ENCODE measurements at regions not wholly inside any gene's neighbourhood (a gene's known extent, or its start where the extent isn't known, plus 50 kb on each side); places are given as distances from the start of the nearest gene placed in this dataset.
"Not testable (repeated sequence)": the region's sequence is repeated elsewhere in the genome, so short reads cannot be mapped to it uniquely, and the experiment has no call there.

DNA sequence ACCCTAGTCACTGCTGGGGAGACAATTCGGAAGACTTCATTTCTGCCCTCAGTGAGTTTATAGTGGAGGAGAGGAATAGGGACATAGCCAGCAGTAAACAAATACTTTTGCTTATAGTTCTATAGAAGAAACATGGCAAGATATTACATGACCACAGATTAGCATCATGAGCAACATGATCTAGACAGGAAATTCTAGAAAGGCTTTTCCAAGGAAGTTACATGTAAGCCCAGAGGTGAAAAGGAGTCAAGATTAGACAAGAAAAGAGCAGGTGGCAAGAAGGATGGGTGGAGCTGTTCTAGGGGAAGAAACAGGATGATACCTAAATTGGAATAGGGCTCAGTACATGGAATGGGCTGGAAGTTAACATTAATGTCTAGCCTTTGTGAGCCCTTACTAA lies 82.8 kb upstream of the MYO10 start:
- H3K4me3 Mint-ChIP-seq: no peak overlapping the region

DNA sequence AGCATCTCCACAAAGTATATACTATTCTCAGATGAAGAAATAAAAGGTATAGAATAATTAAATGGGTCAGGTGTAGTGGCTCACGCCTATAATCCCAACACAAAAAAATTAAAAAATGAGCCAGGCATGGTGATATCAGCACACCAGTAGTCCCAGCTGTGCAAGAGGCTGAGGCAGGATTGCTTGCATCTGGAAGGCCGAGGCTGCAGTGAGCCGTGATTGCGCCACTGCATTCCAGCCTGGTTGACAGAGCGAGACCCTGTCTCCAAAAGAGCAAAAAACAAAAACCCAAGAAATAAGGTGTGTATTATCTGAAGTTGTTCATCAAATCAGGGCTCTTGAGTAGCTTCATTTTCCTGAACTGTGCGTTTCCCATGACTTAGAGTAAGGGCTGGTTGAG lies 83.2 kb upstream of the MYO10 start:
- Mint-ChIP-seq H3K27me3 (ENCODE audit: low read depth) (no peaks in the 10 kb centered on the region), H3K27ac (no peak overlapping the region), H3K9me3 (no peaks in the 10 kb centered on the region), H3K4me3 (no peak overlapping the region), H3K4me1 (ENCODE audit: low read depth) (no peaks in the 10 kb centered on the region), H3K36me3 (ENCODE audit: low read depth) (no peaks in the 10 kb centered on the region)
- DNase-seq: no peak
- intact Hi-C loops (cut with micrococcal nuclease): no loop called here
- CTCF ChIA-PET: interaction anchor here (0.6 kb wide), 1 partner anchor 1443 kb away, joined by 6 read pairs; no protein-coding TSS in a partner anchor

More for the DNA sequence above, 82.8 kb upstream of the MYO10 start:
- intact Hi-C loops (cut with micrococcal nuclease): no loop called here
- no peaks in the 10 kb centered on the region for H3K27me3 Mint-ChIP-seq (ENCODE audit: low read depth)
- DNase-seq: no peak
- no peak overlapping the region for H3K27ac Mint-ChIP-seq
- CTCF ChIA-PET: interaction anchor here (0.6 kb wide), 1 partner anchor 1443 kb away, joined by 6 read pairs; no protein-coding TSS in a partner anchor
- no peaks in the 10 kb centered on the region for H3K9me3 Mint-ChIP-seq
- H3K36me3 Mint-ChIP-seq (ENCODE audit: low read depth): no peaks in the 10 kb centered on the region
- H3K4me1 Mint-ChIP-seq (ENCODE audit: low read depth): no peaks in the 10 kb centered on the region

DNA sequence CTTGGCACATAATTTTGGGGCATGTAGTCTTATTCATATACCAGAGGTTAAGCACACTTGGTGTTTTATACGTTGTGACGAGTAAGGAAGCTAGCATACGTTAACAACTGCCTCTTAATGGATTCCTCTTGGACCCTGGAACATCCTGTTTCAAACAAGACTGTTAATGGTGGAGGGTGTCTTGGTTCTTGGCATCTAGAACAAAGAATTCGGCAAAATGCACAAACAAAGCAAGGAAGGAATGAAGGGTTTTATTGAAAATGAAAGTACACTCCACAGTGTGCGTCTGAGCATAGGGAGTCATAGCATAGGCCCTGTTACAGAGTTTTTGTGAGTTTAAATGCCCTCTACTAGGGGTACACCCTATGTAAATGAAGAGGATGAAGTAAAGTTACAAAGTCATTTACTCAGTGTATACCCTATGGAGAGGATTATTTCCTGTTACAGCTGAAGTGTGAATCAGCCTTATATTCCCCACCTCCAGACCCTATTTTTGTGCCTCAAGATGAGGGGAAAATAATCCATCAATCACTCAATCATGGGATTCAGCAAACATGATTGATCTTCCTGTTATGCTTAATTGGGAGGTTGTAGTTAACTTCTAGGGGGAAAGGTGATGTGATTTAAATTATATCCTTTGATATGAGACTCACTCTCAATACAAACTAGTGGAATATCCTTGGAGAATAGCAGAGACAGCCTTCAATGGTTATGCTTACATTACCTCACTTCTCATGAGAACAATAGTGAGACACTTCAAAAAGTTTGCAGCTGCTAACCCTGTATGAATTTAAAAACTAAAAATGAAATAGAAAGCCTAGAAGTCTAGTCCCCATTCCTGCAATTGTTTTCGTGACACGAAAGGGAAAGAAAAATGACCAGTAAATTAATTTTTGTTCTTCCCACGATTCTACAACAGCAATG lies 84.9 kb upstream of the MYO10 start:
- CTCF ChIA-PET: no interaction called here
- DNase-seq: no peak
- intact Hi-C loops (cut with micrococcal nuclease): no loop called here
- H3K36me3 Mint-ChIP-seq (ENCODE audit: low read depth): no peaks in the 10 kb centered on the region
- no peaks in the 10 kb centered on the region for H3K4me1 Mint-ChIP-seq (ENCODE audit: low read depth)
- H3K9me3 Mint-ChIP-seq: no peaks in the 10 kb centered on the region
- H3K27ac Mint-ChIP-seq: no peak overlapping the region
- H3K4me3 Mint-ChIP-seq: no peak overlapping the region
- no peaks in the 10 kb centered on the region for H3K27me3 Mint-ChIP-seq (ENCODE audit: low read depth)

DNA sequence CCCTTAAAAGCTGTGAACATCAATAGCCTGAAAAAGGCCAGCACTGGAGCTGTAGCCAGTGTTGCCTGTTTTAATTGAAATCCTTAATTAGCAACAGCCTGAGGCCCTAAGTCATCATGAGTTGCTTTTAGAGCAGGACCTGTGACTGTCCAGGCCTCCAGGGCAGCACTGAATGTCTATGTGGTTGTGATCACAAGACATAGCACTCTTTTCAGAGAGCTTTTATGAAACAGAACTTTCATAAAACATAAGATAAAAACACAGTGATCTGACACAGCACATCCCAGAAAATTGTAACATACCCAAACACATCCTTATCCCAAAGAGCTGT lies 85.5 kb upstream of the MYO10 start:
- DNase-seq: no peak
- CTCF ChIA-PET: no interaction called here
- Mint-ChIP-seq H3K27me3 (ENCODE audit: low read depth) (no peaks in the 10 kb centered on the region), H3K4me3 (no peak overlapping the region), H3K36me3 (ENCODE audit: low read depth) (no peaks in the 10 kb centered on the region), H3K4me1 (ENCODE audit: low read depth) (no peaks in the 10 kb centered on the region), H3K9me3 (no peaks in the 10 kb centered on the region), H3K27ac (no peak overlapping the region)
- intact Hi-C loops (cut with micrococcal nuclease): no loop called here

DNA sequence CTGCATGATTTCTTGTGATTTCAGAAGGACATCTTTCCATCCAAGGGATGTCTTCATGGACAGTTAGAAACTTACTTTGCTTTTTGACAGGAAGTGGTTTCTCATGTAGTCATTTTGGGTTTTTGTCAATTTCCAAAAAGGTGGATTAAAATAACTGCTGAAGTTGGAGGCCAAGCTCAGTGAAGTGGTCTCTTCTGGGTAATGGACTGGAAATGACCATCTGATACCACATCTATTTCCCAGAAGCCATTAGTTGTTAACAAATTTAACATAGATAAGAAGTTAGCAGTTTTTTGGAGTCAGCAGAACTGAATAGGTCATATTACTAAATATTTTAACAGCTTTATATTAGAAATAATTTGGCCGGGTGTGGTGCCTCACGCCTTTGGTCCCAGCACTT lies 86.2 kb upstream of the MYO10 start:
- intact Hi-C loops (cut with micrococcal nuclease): no loop called here
- no peaks in the 10 kb centered on the region for H3K9me3 Mint-ChIP-seq
- no peaks in the 10 kb centered on the region for H3K27me3 Mint-ChIP-seq (ENCODE audit: low read depth)
- CTCF ChIA-PET: no interaction called here
- DNase-seq: no peak
- H3K4me3 Mint-ChIP-seq: no peak overlapping the region
- no peaks in the 10 kb centered on the region for H3K36me3 Mint-ChIP-seq (ENCODE audit: low read depth)
- no peaks in the 10 kb centered on the region for H3K4me1 Mint-ChIP-seq (ENCODE audit: low read depth)
- no peak overlapping the region for H3K27ac Mint-ChIP-seq

DNA sequence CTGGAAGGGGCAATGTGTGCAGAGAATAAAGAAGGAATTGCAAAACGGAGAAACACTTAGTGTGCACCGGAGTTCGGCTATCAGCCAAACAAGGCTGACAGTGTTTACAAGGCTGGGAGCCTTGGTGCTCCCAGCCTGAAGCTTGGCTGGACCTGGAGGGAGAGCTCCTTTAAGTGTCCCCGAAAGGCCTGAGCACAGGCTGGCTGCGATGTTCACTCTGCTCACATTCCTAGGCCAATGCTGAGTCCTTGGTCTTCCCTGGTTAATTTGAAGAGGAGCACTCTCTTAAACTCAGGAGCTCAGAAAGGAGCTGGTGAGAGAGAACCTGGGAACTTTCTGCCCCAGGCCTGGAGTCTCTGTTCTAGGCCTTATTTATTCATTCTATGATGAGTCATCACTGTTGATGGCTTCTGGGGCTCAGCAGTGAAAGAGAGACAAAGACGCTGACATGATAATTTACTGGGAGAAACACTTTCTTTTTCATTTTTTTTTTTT lies 88.6 kb upstream of the MYO10 start:
- Mint-ChIP-seq H3K4me3 (no peak overlapping the region), H3K36me3 (ENCODE audit: low read depth) (no peaks in the 10 kb centered on the region), H3K9me3 (no peaks in the 10 kb centered on the region), H3K27me3 (ENCODE audit: low read depth) (no peaks in the 10 kb centered on the region), H3K27ac (no peak overlapping the region), H3K4me1 (ENCODE audit: low read depth) (no peaks in the 10 kb centered on the region)
- no peak for DNase-seq
- intact Hi-C loops (cut with micrococcal nuclease): no loop called here
- CTCF ChIA-PET: no interaction called here

DNA sequence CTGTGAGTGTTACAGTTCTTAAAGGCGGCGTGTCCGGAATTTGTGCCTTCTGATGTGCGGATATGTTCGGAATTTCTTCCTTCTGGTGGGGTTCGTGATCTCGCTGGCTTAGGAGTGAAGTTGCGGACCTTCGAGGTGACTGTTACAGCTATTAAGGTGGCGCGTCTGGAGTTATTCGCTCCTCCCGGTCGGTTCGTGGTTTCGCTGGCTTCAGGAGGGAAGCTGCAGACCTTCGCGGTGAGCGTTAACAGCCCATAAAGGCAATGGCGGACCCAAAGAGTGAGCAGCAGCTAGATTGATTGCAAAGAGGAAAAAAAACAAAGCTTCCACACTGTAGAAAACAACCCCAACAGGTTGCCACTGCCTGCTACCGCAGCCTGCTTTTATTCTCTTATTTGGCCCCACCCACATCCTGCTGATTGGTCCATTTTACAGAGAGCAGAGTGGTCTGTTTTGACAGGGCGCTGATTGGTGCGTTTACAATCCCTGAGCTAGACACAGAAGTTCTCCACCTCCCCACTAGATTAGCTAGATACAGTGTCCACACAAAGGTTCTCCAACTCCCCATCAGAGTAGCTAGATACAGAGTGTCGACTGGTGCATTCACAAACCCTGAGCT lies 95.7 kb upstream of the MYO10 start:
- H3K27ac Mint-ChIP-seq; H3K36me3 Mint-ChIP-seq (ENCODE audit: low read depth); H3K4me3 Mint-ChIP-seq; H3K4me1 Mint-ChIP-seq (ENCODE audit: low read depth); intact Hi-C loops (cut with micrococcal nuclease); DNase-seq; H3K9me3 Mint-ChIP-seq; CTCF ChIA-PET; H3K27me3 Mint-ChIP-seq (ENCODE audit: low read depth): not testable (repeated sequence)

DNA sequence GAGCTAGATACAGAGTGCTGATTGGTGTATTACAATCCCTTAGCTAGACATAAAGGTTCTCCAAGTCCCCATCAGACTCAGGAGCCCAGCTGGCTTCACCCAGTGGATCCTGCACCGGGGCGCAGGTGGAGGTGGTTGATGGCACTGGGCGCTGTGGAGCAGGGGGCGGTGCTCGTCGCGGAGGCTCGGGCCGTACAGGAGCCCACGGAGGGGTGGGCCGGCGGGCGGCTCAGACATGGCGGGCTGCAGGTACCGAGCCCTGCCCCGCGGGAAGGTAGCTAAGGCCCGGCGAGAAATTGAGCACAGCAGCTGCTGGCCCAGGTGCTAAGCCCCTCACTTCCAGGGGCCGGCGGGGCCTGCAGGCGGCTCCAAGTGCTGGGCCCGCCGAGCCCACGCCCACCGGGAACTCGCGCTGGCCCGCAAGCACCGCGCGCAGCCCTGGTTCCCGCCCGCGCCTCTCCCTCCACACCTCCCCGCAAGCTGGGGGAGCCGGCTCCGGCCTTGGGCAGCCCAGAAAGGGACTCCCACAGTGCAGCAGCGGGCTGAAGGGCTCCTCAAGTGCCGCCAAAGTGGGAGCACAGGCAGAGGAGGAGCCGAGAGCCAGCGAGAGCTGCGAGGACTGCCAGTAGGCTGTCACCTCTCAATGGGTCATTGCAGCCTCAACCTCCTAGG lies 96.4 kb upstream of the MYO10 start:
- CTCF ChIA-PET: not testable (repeated sequence)

DNA sequence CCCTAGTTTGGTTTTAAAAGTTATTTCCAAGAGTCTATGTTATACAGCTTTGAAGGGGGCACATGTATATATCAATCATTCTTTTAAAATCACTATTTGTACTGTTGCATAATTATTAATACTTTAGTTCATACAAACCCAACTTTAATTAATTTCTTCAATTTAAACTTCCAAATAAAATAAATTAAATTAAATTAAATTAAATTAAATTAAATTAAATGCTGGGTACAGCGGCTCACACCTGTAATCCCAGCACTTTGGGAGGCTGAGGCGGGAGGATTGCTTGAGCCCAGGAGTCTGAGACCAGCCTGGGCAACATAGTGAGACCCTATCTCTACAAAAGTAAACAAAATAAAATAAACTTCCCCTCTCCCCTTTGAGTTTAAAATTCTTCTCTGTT lies 98.9 kb upstream of the MYO10 start:
- H3K27ac Mint-ChIP-seq; H3K9me3 Mint-ChIP-seq; CTCF ChIA-PET; DNase-seq; H3K4me1 Mint-ChIP-seq (ENCODE audit: low read depth); intact Hi-C loops (cut with micrococcal nuclease); H3K36me3 Mint-ChIP-seq (ENCODE audit: low read depth); H3K4me3 Mint-ChIP-seq; H3K27me3 Mint-ChIP-seq (ENCODE audit: low read depth): not testable (repeated sequence)

More for the DNA sequence above, 96.4 kb upstream of the MYO10 start:
- DNase-seq; H3K27me3 Mint-ChIP-seq (ENCODE audit: low read depth); intact Hi-C loops (cut with micrococcal nuclease); H3K36me3 Mint-ChIP-seq (ENCODE audit: low read depth); H3K9me3 Mint-ChIP-seq; H3K27ac Mint-ChIP-seq; H3K4me3 Mint-ChIP-seq; H3K4me1 Mint-ChIP-seq (ENCODE audit: low read depth): not testable (repeated sequence)

DNA sequence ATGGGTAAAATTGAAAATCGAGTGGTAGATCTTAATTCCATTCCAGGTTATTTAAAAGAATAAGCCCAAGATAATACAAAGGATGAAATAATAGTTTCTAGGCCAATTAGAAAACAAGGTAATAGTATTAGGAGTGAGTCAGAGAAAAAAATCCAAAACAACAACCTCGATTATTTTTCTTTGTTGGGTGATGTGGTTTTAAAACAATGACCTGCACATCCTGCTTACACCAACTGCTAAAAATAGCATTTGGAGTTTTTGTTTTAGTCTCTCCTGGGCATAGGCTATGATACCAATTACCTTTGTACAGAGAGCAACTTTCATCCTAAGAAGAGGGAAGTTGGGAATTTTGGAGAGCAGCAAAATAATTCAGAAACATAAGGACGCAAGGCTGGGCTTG lies 101.7 kb upstream of the MYO10 start:
- no peak overlapping the region for H3K4me3 Mint-ChIP-seq
- H3K36me3 Mint-ChIP-seq (ENCODE audit: low read depth): no peaks in the 10 kb centered on the region
- no peak for DNase-seq
- H3K27ac Mint-ChIP-seq: no peak overlapping the region
- CTCF ChIA-PET: interaction anchor here (1.6 kb wide), 1 partner anchor 152 kb away, joined by 4 read pairs; no protein-coding TSS in a partner anchor
- H3K4me1 Mint-ChIP-seq (ENCODE audit: low read depth): no peaks in the 10 kb centered on the region
- no peaks in the 10 kb centered on the region for H3K27me3 Mint-ChIP-seq (ENCODE audit: low read depth)
- H3K9me3 Mint-ChIP-seq: peaks cover 3% of the 10 kb centered on the region
- intact Hi-C loops (cut with micrococcal nuclease): no loop called here

DNA sequence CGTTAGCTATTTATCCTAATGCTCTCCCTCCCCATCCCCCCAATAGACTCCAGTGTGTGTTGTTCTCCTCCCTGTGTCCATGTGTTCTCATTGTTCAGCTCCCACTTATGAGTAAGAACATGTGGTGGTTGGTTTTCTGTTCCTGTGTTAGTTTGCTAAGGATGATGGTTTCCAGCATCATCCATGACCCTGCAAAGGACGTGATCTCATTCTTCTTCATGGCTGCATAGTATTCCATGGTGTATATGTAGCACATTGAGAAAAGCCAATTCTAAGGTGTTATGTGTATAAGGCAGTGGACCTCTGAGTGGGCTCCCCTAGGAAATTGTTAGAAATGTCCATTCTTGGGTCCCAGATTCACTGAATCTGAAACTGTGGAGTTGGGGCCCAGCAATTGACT lies 103.1 kb upstream of the MYO10 start:
- CTCF ChIA-PET: interaction anchor here (0.6 to 1.6 kb wide), 2 partner anchors 38 to 151 kb away, joined by 4 read pairs; no protein-coding TSS in a partner anchor
- Mint-ChIP-seq H3K9me3 (peaks cover 3% of the 10 kb centered on the region), H3K4me1 (ENCODE audit: low read depth) (no peaks in the 10 kb centered on the region)

DNA sequence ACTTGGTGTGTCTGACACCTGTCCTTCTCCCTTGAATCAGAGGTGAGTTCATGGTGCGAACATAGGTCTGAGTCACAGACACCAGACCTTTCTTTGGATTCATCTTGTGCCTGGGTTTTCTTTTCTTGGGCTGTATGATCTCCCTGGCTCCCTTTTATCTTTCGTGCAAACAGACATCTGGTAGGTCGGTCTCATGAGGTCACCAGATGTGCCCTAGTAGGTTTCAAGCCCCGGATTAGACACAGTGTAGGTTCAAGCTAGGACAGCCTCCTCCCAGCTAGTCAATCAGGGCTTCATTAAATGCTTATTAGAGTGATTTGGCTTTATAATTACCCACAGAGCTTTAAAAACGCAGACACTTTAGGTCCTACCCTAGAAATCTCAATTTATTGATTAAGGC lies 106.0 kb upstream of the MYO10 start:
- Mint-ChIP-seq H3K4me1 (ENCODE audit: low read depth) (no peaks in the 10 kb centered on the region), H3K27me3 (ENCODE audit: low read depth) (no peaks in the 10 kb centered on the region), H3K27ac (no peak overlapping the region), H3K4me3 (no peak overlapping the region), H3K36me3 (ENCODE audit: low read depth) (no peaks in the 10 kb centered on the region), H3K9me3 (peaks cover 3% of the 10 kb centered on the region)
- CTCF ChIA-PET: interaction anchor here (0.8 kb wide), 1 partner anchor 13 kb away, joined by 3 read pairs; no protein-coding TSS in a partner anchor
- DNase-seq: no peak
- intact Hi-C loops (cut with micrococcal nuclease): no loop called here

More for the DNA sequence above, 103.1 kb upstream of the MYO10 start:
- H3K4me3 Mint-ChIP-seq: no peak overlapping the region
- intact Hi-C loops (cut with micrococcal nuclease): no loop called here
- H3K36me3 Mint-ChIP-seq (ENCODE audit: low read depth): no peaks in the 10 kb centered on the region
- no peaks in the 10 kb centered on the region for H3K27me3 Mint-ChIP-seq (ENCODE audit: low read depth)
- DNase-seq: no peak
- no peak overlapping the region for H3K27ac Mint-ChIP-seq
